ENCODE measurements at regions not wholly inside any gene's neighbourhood (a gene's known extent, or its start where the extent isn't known, plus 50 kb on each side); places are given as distances from the start of the nearest gene placed in this dataset.
"Not testable (repeated sequence)": the region's sequence is repeated elsewhere in the genome, so short reads cannot be mapped to it uniquely, and the experiment has no call there.

GRCh38 chr12:11542599-11542998, 106.9 kb upstream of the ETV6 start:
- DNase-seq (ENCODE audit: low spot score, unreplicated experiment) = no peak
- H3K9me3 Mint-ChIP-seq (ENCODE audit: low read depth) = peaks cover 5% of the 10 kb centered on the region

GRCh38 chr12:11543457-11544158, 105.9 kb upstream of the ETV6 start:
- TF ChIP-seq CTCF (IDR thresholded peaks at IDR 0.05; ENCODE audit: unreplicated experiment) = no peak
- Mint-ChIP-seq H3K4me1 (ENCODE audit: low read depth) (peaks cover 12% of the 10 kb centered on the region), H3K9me3 (ENCODE audit: low read depth) (peaks cover 5% of the 10 kb centered on the region), H3K4me3 (ENCODE audit: low read depth) (no peak overlapping the region), H3K27me3 (no peaks in the 10 kb centered on the region), H3K27ac (no peak overlapping the region), H3K36me3 (ENCODE audit: insufficient read depth) (no peaks in the 10 kb centered on the region)
- DNase-seq (ENCODE audit: low spot score, unreplicated experiment) = no peak

More at GRCh38 chr12:11542599-11542998, 106.9 kb upstream of the ETV6 start:
- Mint-ChIP-seq H3K4me1 (ENCODE audit: low read depth) (peaks cover 12% of the 10 kb centered on the region), H3K4me3 (ENCODE audit: low read depth) (no peak overlapping the region), H3K36me3 (ENCODE audit: insufficient read depth) (no peaks in the 10 kb centered on the region), H3K27me3 (no peaks in the 10 kb centered on the region), H3K27ac (no peak overlapping the region)
- TF ChIP-seq CTCF (IDR thresholded peaks at IDR 0.05; ENCODE audit: unreplicated experiment) = no peak

GRCh38 chr12:11545484-11546330, 103.8 kb upstream of the ETV6 start:
- H3K4me1 Mint-ChIP-seq (ENCODE audit: low read depth) = peaks cover 9% of the 10 kb centered on the region
- no peaks in the 10 kb centered on the region for H3K9me3 Mint-ChIP-seq (ENCODE audit: low read depth)
- TF ChIP-seq CTCF (IDR thresholded peaks at IDR 0.05; ENCODE audit: unreplicated experiment) = no peak
- H3K36me3 Mint-ChIP-seq (ENCODE audit: insufficient read depth) = no peaks in the 10 kb centered on the region
- no peaks in the 10 kb centered on the region for H3K27me3 Mint-ChIP-seq
- no peak overlapping the region for H3K4me3 Mint-ChIP-seq (ENCODE audit: low read depth)
- H3K27ac Mint-ChIP-seq = peak overlapping the region; percentile 54
- no peak for DNase-seq (ENCODE audit: low spot score, unreplicated experiment)

GRCh38 chr12:11546582-11547270, 102.7 kb upstream of the ETV6 start:
- H3K9me3 Mint-ChIP-seq (ENCODE audit: low read depth); H3K27ac Mint-ChIP-seq; H3K4me3 Mint-ChIP-seq (ENCODE audit: low read depth); DNase-seq (ENCODE audit: low spot score, unreplicated experiment); H3K27me3 Mint-ChIP-seq; H3K4me1 Mint-ChIP-seq (ENCODE audit: low read depth); H3K36me3 Mint-ChIP-seq (ENCODE audit: insufficient read depth): not testable (repeated sequence)

- not testable (repeated sequence) for H3K4me1 Mint-ChIP-seq (ENCODE audit: low read depth); H3K9me3 Mint-ChIP-seq (ENCODE audit: low read depth); H3K27ac Mint-ChIP-seq; H3K36me3 Mint-ChIP-seq (ENCODE audit: insufficient read depth); H3K4me3 Mint-ChIP-seq (ENCODE audit: low read depth); H3K27me3 Mint-ChIP-seq; DNase-seq (ENCODE audit: low spot score, unreplicated experiment)
Observed at GRCh38 chr12:11547271-11547646, 102.2 kb upstream of the ETV6 start.

GRCh38 chr12:11549119-11549518, 100.4 kb upstream of the ETV6 start:
- H3K27me3 Mint-ChIP-seq = peaks cover 8% of the 10 kb centered on the region
- no peaks in the 10 kb centered on the region for H3K36me3 Mint-ChIP-seq (ENCODE audit: insufficient read depth)
- no peaks in the 10 kb centered on the region for H3K9me3 Mint-ChIP-seq (ENCODE audit: low read depth)
- peaks cover 4% of the 10 kb centered on the region for H3K4me1 Mint-ChIP-seq (ENCODE audit: low read depth)
- no peak overlapping the region for H3K27ac Mint-ChIP-seq
- no peak overlapping the region for H3K4me3 Mint-ChIP-seq (ENCODE audit: low read depth)
- DNase-seq (ENCODE audit: low spot score, unreplicated experiment) = no peak
- TF ChIP-seq CTCF (IDR thresholded peaks at IDR 0.05; ENCODE audit: unreplicated experiment) = no peak
